ENCODE measurements at regions not wholly inside any gene's neighbourhood (a gene's known extent, or its start where the extent isn't known, plus 50 kb on each side); places are given as distances from the start of the nearest gene placed in this dataset.

DNA sequence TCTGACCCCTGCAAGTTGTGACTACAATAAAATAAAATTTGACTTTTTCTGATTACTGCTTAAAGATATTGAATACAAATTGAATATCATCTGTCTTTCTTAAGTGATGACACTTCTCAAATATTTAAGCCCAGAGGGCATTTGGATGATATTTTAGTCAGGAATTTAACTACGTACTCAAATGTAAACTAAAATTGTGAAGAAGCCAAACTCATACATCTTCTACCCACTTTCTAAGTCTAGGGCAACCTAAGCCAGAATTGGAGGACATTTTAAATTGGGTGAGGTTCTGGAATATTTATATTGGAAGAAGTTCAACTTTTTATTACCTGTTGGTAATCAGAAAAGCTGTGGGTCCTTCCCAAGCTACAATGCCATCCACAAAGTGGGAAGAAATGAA, 149.1 kb upstream of the WDR11 start:
- Histone ChIP-seq H3K27ac (no peak overlapping the region), H3K9me3 (peaks cover 0 to 7% (median 0%) of the 10 kb centered on the region in 4 donors), H3K27me3 (peaks cover 0 to 3% of the 10 kb centered on the region in 2 donors), H3K36me3 (no peaks in the 10 kb centered on the region), H3K4me1 (no peaks in the 10 kb centered on the region), H3K4me3 (no peak overlapping the region)
- 33% methylated on average over 1 of the region's 1 CpG for WGBS (ENCODE audit: insufficient coverage, low coverage, low lambda C conversion rate, missing lambda C conversion rate)
- ATAC-seq (no peak), DNase-seq (no peak)
- intact Hi-C loops (cut with DNase I), result no loop called here
- no peak for TF ChIP-seq POLR2A (IDR thresholded peaks at IDR 0.05)
- TF ChIP-seq, protein P1, sequence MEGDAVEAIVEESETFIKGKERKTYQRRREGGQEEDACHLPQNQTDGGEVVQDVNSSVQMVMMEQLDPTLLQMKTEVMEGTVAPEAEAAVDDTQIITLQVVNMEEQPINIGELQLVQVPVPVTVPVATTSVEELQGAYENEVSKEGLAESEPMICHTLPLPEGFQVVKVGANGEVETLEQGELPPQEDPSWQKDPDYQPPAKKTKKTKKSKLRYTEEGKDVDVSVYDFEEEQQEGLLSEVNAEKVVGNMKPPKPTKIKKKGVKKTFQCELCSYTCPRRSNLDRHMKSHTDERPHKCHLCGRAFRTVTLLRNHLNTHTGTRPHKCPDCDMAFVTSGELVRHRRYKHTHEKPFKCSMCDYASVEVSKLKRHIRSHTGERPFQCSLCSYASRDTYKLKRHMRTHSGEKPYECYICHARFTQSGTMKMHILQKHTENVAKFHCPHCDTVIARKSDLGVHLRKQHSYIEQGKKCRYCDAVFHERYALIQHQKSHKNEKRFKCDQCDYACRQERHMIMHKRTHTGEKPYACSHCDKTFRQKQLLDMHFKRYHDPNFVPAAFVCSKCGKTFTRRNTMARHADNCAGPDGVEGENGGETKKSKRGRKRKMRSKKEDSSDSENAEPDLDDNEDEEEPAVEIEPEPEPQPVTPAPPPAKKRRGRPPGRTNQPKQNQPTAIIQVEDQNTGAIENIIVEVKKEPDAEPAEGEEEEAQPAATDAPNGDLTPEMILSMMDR (IDR thresholded peaks at IDR 0.05), result no peak

DNA sequence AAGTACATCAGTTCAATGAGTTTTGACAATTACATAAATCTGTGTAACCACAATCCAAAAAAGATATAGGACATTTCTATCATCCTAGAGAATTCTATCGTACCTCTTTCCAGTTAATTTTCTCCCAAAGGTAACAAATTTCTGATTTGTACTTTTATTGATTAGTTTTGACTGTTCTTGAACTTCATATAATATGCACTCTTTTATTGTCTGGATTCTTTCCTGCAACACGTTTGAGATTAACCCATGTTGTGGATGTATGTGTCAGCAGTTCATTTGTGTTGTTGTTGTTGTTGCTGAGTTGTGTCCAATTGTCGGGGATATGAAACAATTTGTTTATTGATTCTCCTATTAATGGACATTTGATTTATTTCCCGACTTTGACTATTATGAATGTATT, 145.9 kb upstream of the WDR11 start:
- Histone ChIP-seq H3K9me3 (no peaks in the 10 kb centered on the region), H3K27ac (no peak overlapping the region), H3K4me3 (no peak overlapping the region), H3K27me3 (no peaks in the 10 kb centered on the region), H3K4me1 (no peaks in the 10 kb centered on the region), H3K36me3 (no peaks in the 10 kb centered on the region)
- WGBS (ENCODE audit: insufficient coverage, low coverage, low lambda C conversion rate, missing lambda C conversion rate), result 58% methylated on average over 4 of the region's 4 CpGs
- DNase-seq (no peak), ATAC-seq (no peak)
- TF ChIP-seq, protein P1 (IDR thresholded peaks at IDR 0.05), result no peak
- TF ChIP-seq POLR2A (IDR thresholded peaks at IDR 0.05), result no peak
- intact Hi-C loops (cut with DNase I), result no loop called here

DNA sequence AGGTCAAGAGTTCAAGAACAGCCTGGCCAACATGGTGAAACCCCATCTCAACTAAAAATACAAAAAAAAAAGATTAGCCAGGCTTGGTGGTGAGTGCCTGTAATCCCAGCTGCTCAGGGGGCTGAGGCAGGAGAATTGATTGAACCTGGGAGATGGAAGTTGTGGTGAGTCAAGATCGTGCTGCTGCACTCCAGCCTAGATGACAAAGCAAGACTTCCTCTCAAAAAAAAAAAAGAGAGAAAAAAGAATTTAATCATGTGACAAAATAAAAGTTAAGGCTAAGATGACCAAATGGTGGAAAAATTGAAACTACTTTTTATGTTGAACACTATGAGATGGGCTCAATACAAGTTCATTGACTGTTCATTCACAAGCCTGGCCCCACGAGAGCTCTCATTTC, 141.1 kb upstream of the WDR11 start:
- no peaks in the 10 kb centered on the region for H3K36me3 ChIP-seq
- WGBS (ENCODE audit: insufficient coverage, low coverage, low lambda C conversion rate, missing lambda C conversion rate), result 45% methylated on average over 2 of the region's 2 CpGs
- intact Hi-C loops (cut with DNase I), result no loop called here

DNA sequence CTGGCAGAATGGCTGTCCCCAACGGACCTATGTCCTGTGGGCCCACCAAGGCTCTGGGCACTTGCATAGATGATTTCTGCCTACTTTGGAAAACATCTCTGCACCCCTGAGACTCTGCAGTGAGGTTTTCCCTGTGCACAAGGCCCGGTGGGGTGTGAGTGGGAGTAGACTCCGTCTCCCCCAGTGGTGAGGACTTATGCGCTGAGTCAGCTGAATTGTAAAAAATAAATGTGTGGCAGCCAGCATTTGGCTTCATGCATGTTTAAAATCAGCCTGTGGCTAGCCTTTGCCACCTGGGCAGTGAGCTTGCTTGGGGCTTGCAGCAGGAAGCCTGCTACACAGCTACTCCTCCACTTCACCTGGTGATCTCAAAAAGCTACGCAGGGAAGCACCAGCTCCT, 139.3 kb upstream of the WDR11 start:
- Histone ChIP-seq H3K36me3 (no peaks in the 10 kb centered on the region), H3K27ac (no peak overlapping the region), H3K9me3 (no peaks in the 10 kb centered on the region), H3K4me3 (no peak overlapping the region), H3K4me1 (no peaks in the 10 kb centered on the region), H3K27me3 (peaks cover 0 to 5% of the 10 kb centered on the region in 2 donors)
- ATAC-seq (no peak), DNase-seq (no peak)
- intact Hi-C loops (cut with DNase I), result no loop called here
- 33% methylated on average over 1 of the region's 5 CpGs for WGBS (ENCODE audit: insufficient coverage, low coverage, low lambda C conversion rate, missing lambda C conversion rate)
- TF ChIP-seq, protein P1 (IDR thresholded peaks at IDR 0.05), result no peak
- TF ChIP-seq POLR2A (IDR thresholded peaks at IDR 0.05), result no peak

More for the DNA sequence above, 141.1 kb upstream of the WDR11 start:
- no peaks in the 10 kb centered on the region for H3K9me3 ChIP-seq
- TF ChIP-seq, protein P1 (IDR thresholded peaks at IDR 0.05), result no peak
- no peak for TF ChIP-seq POLR2A (IDR thresholded peaks at IDR 0.05)
- H3K27me3 ChIP-seq, result peaks cover 0 to 5% of the 10 kb centered on the region in 2 donors
- H3K4me1 ChIP-seq, result no peaks in the 10 kb centered on the region
- no peak overlapping the region for H3K27ac ChIP-seq
- no peak for DNase-seq
- no peak overlapping the region for H3K4me3 ChIP-seq
- ATAC-seq, result no peak

Measured in right lobe of liver (tissue), 6 donors.